ENCODE measurements at regions not wholly inside any gene's neighbourhood (a gene's known extent, or its start where the extent isn't known, plus 50 kb on each side); places are given as distances from the start of the nearest gene placed in this dataset.
"Not testable (repeated sequence)": the region's sequence is repeated elsewhere in the genome, so short reads cannot be mapped to it uniquely, and the experiment has no call there.

DNA sequence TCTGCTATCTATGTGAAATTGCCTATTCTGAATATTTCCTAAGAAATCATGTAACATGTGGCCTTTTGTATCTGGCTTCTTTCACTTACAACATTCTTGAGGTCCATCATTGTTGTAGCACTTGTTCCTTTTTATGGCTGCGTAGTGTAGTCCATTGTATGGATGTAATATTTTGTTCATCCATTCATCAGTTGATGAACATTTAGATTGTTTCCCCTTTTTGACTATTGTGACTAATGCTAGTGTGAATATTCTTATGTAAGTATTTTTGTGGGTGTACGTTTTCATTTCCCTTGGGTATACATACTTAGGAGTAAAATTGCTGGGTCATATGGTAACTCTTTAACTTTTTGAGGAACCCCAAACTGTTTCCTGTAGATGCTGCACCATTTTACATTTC, 134.6 kb downstream of the FOXD4L6 start:
- not testable (repeated sequence) for H3K23ac ChIP-seq (ENCODE audit: low read length); H3K9me3 ChIP-seq (ENCODE audit: insufficient read depth, low read depth, low read length); H2BK5ac ChIP-seq (ENCODE audit: low read depth, low read length, poor library complexity); DNase-seq; H3K14ac ChIP-seq (ENCODE audit: low read length); H2AFZ ChIP-seq (ENCODE audit: insufficient read depth, low read length, poor library complexity); H3K27ac ChIP-seq (ENCODE audit: low read depth, low read length); H3K79me2 ChIP-seq (ENCODE audit: control insufficient read depth, insufficient read depth, low read length, poor library complexity); H3K4me2 ChIP-seq (ENCODE audit: low read length); H2AK5ac ChIP-seq (ENCODE audit: low read length); H3K4me1 ChIP-seq (ENCODE audit: control insufficient read depth in 1 of 2, insufficient read depth in 2 of 2, low read length in 2 of 2); H3K4ac ChIP-seq (ENCODE audit: low read depth, low read length); H2BK120ac ChIP-seq (ENCODE audit: insufficient read depth, low read length, poor library complexity); H3K79me1 ChIP-seq (ENCODE audit: low read length); H4K8ac ChIP-seq (ENCODE audit: low read depth, low read length); H4K12ac ChIP-seq (ENCODE audit: low read depth, low read length); H4K91ac ChIP-seq (ENCODE audit: low read depth, low read length); H3K36me3 ChIP-seq (ENCODE audit: control insufficient read depth in 1 of 2, insufficient read depth in 2 of 2, low read length in 2 of 2); H3K4me3 ChIP-seq (ENCODE audit: low read depth, low read length); H3K18ac ChIP-seq (ENCODE audit: low read length); H3K9ac ChIP-seq (ENCODE audit: low read length); H3K27me3 ChIP-seq (ENCODE audit: insufficient read depth, low read length); H2BK12ac ChIP-seq (ENCODE audit: low read length)
- WGBS (ENCODE audit: extremely low coverage, insufficient coverage, insufficient read length): no CpG with 5 or more reads among the region's 2 CpGs

- not testable (repeated sequence) for H3K9ac ChIP-seq (ENCODE audit: low read length); H4K12ac ChIP-seq (ENCODE audit: low read depth, low read length); H4K91ac ChIP-seq (ENCODE audit: low read depth, low read length); H2AK5ac ChIP-seq (ENCODE audit: low read length); H3K4me1 ChIP-seq (ENCODE audit: control insufficient read depth in 1 of 2, insufficient read depth in 2 of 2, low read length in 2 of 2); H2BK5ac ChIP-seq (ENCODE audit: low read depth, low read length, poor library complexity); H2AFZ ChIP-seq (ENCODE audit: insufficient read depth, low read length, poor library complexity); DNase-seq; H2BK12ac ChIP-seq (ENCODE audit: low read length); H3K27ac ChIP-seq (ENCODE audit: low read depth, low read length); H3K14ac ChIP-seq (ENCODE audit: low read length); H3K23ac ChIP-seq (ENCODE audit: low read length); H4K8ac ChIP-seq (ENCODE audit: low read depth, low read length); H3K9me3 ChIP-seq (ENCODE audit: insufficient read depth, low read depth, low read length); H2BK120ac ChIP-seq (ENCODE audit: insufficient read depth, low read length, poor library complexity); H3K18ac ChIP-seq (ENCODE audit: low read length); H3K36me3 ChIP-seq (ENCODE audit: control insufficient read depth in 1 of 2, insufficient read depth in 2 of 2, low read length in 2 of 2); H3K4ac ChIP-seq (ENCODE audit: low read depth, low read length); H3K79me1 ChIP-seq (ENCODE audit: low read length); H3K4me2 ChIP-seq (ENCODE audit: low read length); H3K27me3 ChIP-seq (ENCODE audit: insufficient read depth, low read length); H3K79me2 ChIP-seq (ENCODE audit: control insufficient read depth, insufficient read depth, low read length, poor library complexity); H3K4me3 ChIP-seq (ENCODE audit: low read depth, low read length)
- WGBS (ENCODE audit: extremely low coverage, insufficient coverage, insufficient read length): no CpG with 5 or more reads among the region's 4 CpGs
Observed at GRCh38 chr9:40993375-40993774, 135.1 kb downstream of the FOXD4L6 start.

DNA sequence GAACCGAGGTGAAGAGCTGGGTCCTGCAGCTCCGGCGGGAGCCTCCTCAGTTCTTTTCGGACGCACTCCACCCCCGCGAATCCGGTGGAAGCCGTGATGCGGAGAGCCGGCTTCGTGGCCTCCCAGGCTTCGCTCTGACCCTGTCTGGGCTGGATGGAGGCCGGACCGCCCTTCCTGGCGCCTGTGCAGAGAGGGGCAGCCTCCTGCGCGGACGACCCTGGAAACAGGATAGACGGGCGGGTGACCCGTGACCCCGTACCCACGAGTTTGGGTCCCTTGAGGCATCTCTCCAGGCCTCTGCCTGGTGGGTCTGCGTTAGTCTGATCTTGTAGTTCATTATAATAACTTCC, 136.0 kb downstream of the FOXD4L6 start:
- Histone ChIP-seq H4K91ac (ENCODE audit: low read depth, low read length) (peak overlapping the region; percentile 29), H2AFZ (ENCODE audit: insufficient read depth, low read length, poor library complexity) (peak overlapping the region; percentile 38), H3K4me2 (ENCODE audit: low read length) (peak overlapping the region; percentile 34), H3K4me3 (ENCODE audit: low read depth, low read length) (peak overlapping the region; percentile 74), H3K18ac (ENCODE audit: low read length) (peak overlapping the region; percentile 42), H3K9ac (ENCODE audit: low read length) (peak overlapping the region; percentile 52), H4K12ac (ENCODE audit: low read depth, low read length) (peak overlapping the region; percentile 14), H4K8ac (ENCODE audit: low read depth, low read length) (peak overlapping the region; percentile 86), H3K27ac (ENCODE audit: low read depth, low read length) (peak overlapping the region; percentile 52), H3K4ac (ENCODE audit: low read depth, low read length) (peak overlapping the region; percentile 2), H3K14ac (ENCODE audit: low read length) (peak overlapping the region; percentile 15)
- not testable (repeated sequence) for H3K4me1 ChIP-seq (ENCODE audit: control insufficient read depth in 1 of 2, insufficient read depth in 2 of 2, low read length in 2 of 2); H3K79me2 ChIP-seq (ENCODE audit: control insufficient read depth, insufficient read depth, low read length, poor library complexity); H3K79me1 ChIP-seq (ENCODE audit: low read length); H2BK12ac ChIP-seq (ENCODE audit: low read length); H3K36me3 ChIP-seq (ENCODE audit: control insufficient read depth in 1 of 2, insufficient read depth in 2 of 2, low read length in 2 of 2); H2AK5ac ChIP-seq (ENCODE audit: low read length); DNase-seq; H3K23ac ChIP-seq (ENCODE audit: low read length); H3K27me3 ChIP-seq (ENCODE audit: insufficient read depth, low read length); H3K9me3 ChIP-seq (ENCODE audit: insufficient read depth, low read depth, low read length); H2BK5ac ChIP-seq (ENCODE audit: low read depth, low read length, poor library complexity); H2BK120ac ChIP-seq (ENCODE audit: insufficient read depth, low read length, poor library complexity)
- WGBS (ENCODE audit: extremely low coverage, insufficient coverage, insufficient read length): no CpG with 5 or more reads among the region's 25 CpGs

GRCh38 chr9:40991741-40992471, 136.6 kb downstream of the FOXD4L6 start:
- peak overlapping the region; percentile 95 for H4K12ac ChIP-seq (ENCODE audit: low read depth, low read length)
- peak overlapping the region; percentile 88 for H3K9ac ChIP-seq (ENCODE audit: low read length)
- H3K4me3 ChIP-seq (ENCODE audit: low read depth, low read length): peak overlapping the region; percentile 88
- H3K9me3 ChIP-seq (ENCODE audit: insufficient read depth, low read depth, low read length); H3K79me2 ChIP-seq (ENCODE audit: control insufficient read depth, insufficient read depth, low read length, poor library complexity); H3K36me3 ChIP-seq (ENCODE audit: control insufficient read depth in 1 of 2, insufficient read depth in 2 of 2, low read length in 2 of 2); H2BK12ac ChIP-seq (ENCODE audit: low read length); H3K27me3 ChIP-seq (ENCODE audit: insufficient read depth, low read length); H3K23ac ChIP-seq (ENCODE audit: low read length); H3K79me1 ChIP-seq (ENCODE audit: low read length); H2AK5ac ChIP-seq (ENCODE audit: low read length); H3K4me1 ChIP-seq (ENCODE audit: control insufficient read depth in 1 of 2, insufficient read depth in 2 of 2, low read length in 2 of 2): not testable (repeated sequence)
- H3K4ac ChIP-seq (ENCODE audit: low read depth, low read length): peak overlapping the region; percentile 50
- peak overlapping the region; percentile 95 for H4K8ac ChIP-seq (ENCODE audit: low read depth, low read length)
- WGBS (ENCODE audit: extremely low coverage, insufficient coverage, insufficient read length): no CpG with 5 or more reads among the region's 54 CpGs
- peak; percentile 99 to 100 for DNase-seq
- H3K18ac ChIP-seq (ENCODE audit: low read length): peak overlapping the region; percentile 85
- H2BK120ac ChIP-seq (ENCODE audit: insufficient read depth, low read length, poor library complexity): peak overlapping the region; percentile 58
- H4K91ac ChIP-seq (ENCODE audit: low read depth, low read length): peak overlapping the region; percentile 84
- peak overlapping the region; percentile 52 for H3K27ac ChIP-seq (ENCODE audit: low read depth, low read length)
- H3K14ac ChIP-seq (ENCODE audit: low read length): peak overlapping the region; percentile 88
- H2BK5ac ChIP-seq (ENCODE audit: low read depth, low read length, poor library complexity): peak overlapping the region; percentile 65
- H3K4me2 ChIP-seq (ENCODE audit: low read length): peak overlapping the region; percentile 64
- peak overlapping the region; percentile 76 for H2AFZ ChIP-seq (ENCODE audit: insufficient read depth, low read length, poor library complexity)
